ENCODE measurements at regions not wholly inside any gene's neighbourhood (a gene's known extent, or its start where the extent isn't known, plus 50 kb on each side); places are given as distances from the start of the nearest gene placed in this dataset.

DNA sequence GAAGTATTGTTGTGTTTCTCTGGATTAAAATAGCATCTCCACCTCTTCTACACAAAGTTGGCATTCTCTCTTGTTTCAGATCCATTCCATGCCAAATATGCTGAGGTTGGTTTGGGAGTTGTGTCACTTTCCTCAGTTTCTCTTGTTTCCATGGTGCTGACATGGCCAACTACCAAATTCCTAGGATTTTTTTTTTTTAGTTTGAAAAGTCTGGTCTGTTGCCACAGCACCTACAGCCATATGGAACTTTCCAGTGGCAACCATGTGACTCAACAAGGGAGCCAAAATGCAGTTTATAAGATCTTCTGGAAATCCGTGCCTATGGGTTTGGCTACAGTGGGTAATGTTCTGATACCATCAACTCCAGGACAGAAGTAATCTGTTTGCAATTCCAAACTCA, 96.0 kb upstream of the CLSTN2 start:
- no peak overlapping the region for H3K27ac ChIP-seq (ENCODE audit: extremely low read depth, low read depth, low read length)
- POLR2A ChIA-PET: no interaction called here
- H3K4me1 ChIP-seq (ENCODE audit: control insufficient read depth, insufficient read depth, low read length): no peaks in the 10 kb centered on the region
- TF ChIP-seq HOXA7 (CRISPR knock-in tag; IDR thresholded peaks at IDR 0.05; ENCODE audit: borderline replicate concordance): no peak
- no peak for TF ChIP-seq ZFP37 (tag by site-specific recombination; IDR thresholded peaks at IDR 0.05)
- no peak for TF ChIP-seq ZNF114 (tag by site-specific recombination; IDR thresholded peaks at IDR 0.05)
- no peak for TF ChIP-seq ZNF530 (tag by site-specific recombination; IDR thresholded peaks at IDR 0.05; ENCODE audit: low read depth)
- no peak for TF ChIP-seq ZBTB26 (tag by site-specific recombination; optimal IDR thresholded peaks at IDR 0.05)
- TF ChIP-seq ZNF169 (tag by site-specific recombination; IDR thresholded peaks at IDR 0.05): no peak
- TF ChIP-seq, protein P1, sequence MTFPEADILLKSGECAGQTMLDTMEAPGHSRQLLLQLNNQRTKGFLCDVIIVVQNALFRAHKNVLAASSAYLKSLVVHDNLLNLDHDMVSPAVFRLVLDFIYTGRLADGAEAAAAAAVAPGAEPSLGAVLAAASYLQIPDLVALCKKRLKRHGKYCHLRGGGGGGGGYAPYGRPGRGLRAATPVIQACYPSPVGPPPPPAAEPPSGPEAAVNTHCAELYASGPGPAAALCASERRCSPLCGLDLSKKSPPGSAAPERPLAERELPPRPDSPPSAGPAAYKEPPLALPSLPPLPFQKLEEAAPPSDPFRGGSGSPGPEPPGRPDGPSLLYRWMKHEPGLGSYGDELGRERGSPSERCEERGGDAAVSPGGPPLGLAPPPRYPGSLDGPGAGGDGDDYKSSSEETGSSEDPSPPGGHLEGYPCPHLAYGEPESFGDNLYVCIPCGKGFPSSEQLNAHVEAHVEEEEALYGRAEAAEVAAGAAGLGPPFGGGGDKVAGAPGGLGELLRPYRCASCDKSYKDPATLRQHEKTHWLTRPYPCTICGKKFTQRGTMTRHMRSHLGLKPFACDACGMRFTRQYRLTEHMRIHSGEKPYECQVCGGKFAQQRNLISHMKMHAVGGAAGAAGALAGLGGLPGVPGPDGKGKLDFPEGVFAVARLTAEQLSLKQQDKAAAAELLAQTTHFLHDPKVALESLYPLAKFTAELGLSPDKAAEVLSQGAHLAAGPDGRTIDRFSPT (tag by site-specific recombination; IDR thresholded peaks at IDR 0.05): no peak
- no peak for TF ChIP-seq ZNF792 (tag by site-specific recombination; IDR thresholded peaks at IDR 0.05)
- TF ChIP-seq, protein P2, sequence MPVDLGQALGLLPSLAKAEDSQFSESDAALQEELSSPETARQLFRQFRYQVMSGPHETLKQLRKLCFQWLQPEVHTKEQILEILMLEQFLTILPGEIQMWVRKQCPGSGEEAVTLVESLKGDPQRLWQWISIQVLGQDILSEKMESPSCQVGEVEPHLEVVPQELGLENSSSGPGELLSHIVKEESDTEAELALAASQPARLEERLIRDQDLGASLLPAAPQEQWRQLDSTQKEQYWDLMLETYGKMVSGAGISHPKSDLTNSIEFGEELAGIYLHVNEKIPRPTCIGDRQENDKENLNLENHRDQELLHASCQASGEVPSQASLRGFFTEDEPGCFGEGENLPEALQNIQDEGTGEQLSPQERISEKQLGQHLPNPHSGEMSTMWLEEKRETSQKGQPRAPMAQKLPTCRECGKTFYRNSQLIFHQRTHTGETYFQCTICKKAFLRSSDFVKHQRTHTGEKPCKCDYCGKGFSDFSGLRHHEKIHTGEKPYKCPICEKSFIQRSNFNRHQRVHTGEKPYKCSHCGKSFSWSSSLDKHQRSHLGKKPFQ (tag by site-specific recombination; IDR thresholded peaks at IDR 0.05): no peak
- TF ChIP-seq ZNF600 (tag by site-specific recombination; IDR thresholded peaks at IDR 0.05): no peak
- TF ChIP-seq, protein P3, sequence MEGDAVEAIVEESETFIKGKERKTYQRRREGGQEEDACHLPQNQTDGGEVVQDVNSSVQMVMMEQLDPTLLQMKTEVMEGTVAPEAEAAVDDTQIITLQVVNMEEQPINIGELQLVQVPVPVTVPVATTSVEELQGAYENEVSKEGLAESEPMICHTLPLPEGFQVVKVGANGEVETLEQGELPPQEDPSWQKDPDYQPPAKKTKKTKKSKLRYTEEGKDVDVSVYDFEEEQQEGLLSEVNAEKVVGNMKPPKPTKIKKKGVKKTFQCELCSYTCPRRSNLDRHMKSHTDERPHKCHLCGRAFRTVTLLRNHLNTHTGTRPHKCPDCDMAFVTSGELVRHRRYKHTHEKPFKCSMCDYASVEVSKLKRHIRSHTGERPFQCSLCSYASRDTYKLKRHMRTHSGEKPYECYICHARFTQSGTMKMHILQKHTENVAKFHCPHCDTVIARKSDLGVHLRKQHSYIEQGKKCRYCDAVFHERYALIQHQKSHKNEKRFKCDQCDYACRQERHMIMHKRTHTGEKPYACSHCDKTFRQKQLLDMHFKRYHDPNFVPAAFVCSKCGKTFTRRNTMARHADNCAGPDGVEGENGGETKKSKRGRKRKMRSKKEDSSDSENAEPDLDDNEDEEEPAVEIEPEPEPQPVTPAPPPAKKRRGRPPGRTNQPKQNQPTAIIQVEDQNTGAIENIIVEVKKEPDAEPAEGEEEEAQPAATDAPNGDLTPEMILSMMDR (tag by site-specific recombination; IDR thresholded peaks at IDR 0.05): no peak
- no peak for TF ChIP-seq ZIC2 (tag by site-specific recombination; IDR thresholded peaks at IDR 0.05)
- TF ChIP-seq ZNF350 (tag by site-specific recombination; IDR thresholded peaks at IDR 0.05): no peak
- no peak overlapping the region for H3K4me3 ChIP-seq (ENCODE audit: low read depth, low read length)
- CTCF ChIA-PET: no interaction called here
- H3K36me3 ChIP-seq (ENCODE audit: control insufficient read depth in 2 of 2, insufficient read depth in 1 of 2, low read length in 2 of 2): no peaks in the 10 kb centered on the region
- H3K9me3 ChIP-seq (ENCODE audit: control insufficient read depth, insufficient read depth, low read depth, low read length): no peaks in the 10 kb centered on the region

DNA sequence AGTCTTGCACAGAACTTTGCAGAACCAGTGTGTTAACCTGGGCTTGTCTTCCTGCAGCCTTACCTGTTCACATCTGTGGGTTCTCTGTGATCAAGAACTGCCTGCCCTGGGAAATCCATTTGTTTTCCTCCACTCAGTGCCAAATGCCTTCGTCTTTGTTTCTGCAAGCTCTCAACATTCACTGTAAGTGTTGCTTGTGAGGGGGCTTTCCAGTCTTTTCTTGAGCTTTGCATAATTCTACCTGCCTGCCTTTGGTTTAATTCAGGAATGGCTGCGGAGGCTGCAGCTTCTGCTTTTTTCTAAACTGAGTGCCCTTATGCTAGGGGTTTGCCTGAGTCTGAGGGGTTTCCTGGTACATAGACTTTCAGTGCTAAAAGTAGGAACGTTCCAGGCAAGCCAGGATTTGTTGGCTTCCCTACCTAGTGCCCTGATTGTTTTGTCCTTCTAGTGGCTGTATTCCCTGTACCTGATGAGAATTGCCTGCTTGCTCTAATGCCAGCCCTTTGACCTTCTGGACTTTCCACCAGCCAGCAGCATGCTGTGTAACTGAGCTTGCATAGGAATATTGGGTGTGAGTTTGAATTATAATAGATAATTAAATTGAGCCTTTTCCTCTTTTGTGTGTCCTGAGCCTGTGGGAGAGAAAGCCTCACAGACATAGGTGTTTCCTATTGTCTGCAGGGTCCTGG, 96.6 kb upstream of the CLSTN2 start:
- POLR2A ChIA-PET: no interaction called here
- Histone ChIP-seq H3K4me3 (ENCODE audit: low read depth, low read length) (no peak overlapping the region), H3K27ac (ENCODE audit: extremely low read depth, low read depth, low read length) (no peak overlapping the region), H3K9me3 (ENCODE audit: control insufficient read depth, insufficient read depth, low read depth, low read length) (no peaks in the 10 kb centered on the region), H3K4me1 (ENCODE audit: control insufficient read depth, insufficient read depth, low read length) (no peaks in the 10 kb centered on the region), H3K36me3 (ENCODE audit: control insufficient read depth in 2 of 2, insufficient read depth in 1 of 2, low read length in 2 of 2) (no peaks in the 10 kb centered on the region)
- CTCF ChIA-PET: no interaction called here
- TF ChIP-seq ZNF580 (tag by site-specific recombination; IDR thresholded peaks at IDR 0.05): no peak
- no peak for TF ChIP-seq SCRT1 (tag by site-specific recombination; IDR thresholded peaks at IDR 0.05; ENCODE audit: borderline replicate concordance)
- TF ChIP-seq KLF16 (tag by site-specific recombination; IDR thresholded peaks at IDR 0.05): no peak
- TF ChIP-seq, protein P4, sequence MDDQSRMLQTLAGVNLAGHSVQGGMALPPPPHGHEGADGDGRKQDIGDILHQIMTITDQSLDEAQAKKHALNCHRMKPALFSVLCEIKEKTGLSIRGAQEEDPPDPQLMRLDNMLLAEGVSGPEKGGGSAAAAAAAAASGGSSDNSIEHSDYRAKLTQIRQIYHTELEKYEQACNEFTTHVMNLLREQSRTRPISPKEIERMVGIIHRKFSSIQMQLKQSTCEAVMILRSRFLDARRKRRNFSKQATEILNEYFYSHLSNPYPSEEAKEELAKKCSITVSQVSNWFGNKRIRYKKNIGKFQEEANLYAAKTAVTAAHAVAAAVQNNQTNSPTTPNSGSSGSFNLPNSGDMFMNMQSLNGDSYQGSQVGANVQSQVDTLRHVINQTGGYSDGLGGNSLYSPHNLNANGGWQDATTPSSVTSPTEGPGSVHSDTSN (CRISPR knock-in tag; IDR thresholded peaks at IDR 0.05): no peak
- TF ChIP-seq, protein P5, sequence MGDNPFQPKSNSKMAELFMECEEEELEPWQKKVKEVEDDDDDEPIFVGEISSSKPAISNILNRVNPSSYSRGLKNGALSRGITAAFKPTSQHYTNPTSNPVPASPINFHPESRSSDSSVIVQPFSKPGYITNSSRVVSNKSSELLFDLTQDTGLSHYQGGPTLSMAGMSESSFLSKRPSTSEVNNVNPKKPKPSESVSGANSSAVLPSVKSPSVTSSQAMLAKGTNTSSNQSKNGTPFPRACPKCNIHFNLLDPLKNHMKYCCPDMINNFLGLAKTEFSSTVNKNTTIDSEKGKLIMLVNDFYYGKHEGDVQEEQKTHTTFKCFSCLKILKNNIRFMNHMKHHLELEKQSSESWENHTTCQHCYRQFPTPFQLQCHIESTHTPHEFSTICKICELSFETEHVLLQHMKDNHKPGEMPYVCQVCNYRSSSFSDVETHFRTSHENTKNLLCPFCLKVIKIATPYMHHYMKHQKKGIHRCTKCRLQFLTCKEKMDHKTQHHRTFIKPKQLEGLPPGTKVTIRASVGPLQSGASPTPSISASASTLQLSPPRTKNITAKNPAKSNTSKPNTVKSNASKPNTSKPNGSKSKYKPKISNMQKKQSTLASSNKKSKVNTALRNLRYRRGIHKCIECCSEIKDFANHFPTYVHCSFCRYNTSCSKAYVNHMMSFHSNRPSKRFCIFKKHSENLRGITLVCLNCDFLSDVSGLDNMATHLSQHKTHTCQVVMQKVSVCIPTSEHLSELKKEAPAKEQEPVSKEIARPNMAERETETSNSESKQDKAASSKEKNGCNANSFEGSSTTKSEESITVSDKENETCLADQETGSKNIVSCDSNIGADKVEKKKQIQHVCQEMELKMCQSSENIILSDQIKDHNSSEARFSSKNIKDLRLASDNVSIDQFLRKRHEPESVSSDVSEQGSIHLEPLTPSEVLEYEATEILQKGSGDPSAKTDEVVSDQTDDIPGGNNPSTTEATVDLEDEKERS (tag by site-specific recombination; IDR thresholded peaks at IDR 0.05): no peak
- no peak for TF ChIP-seq GLIS1 (tag by site-specific recombination; IDR thresholded peaks at IDR 0.05)
- no peak for TF ChIP-seq ZNF658 (tag by site-specific recombination; IDR thresholded peaks at IDR 0.05)
- TF ChIP-seq ZIC2 (tag by site-specific recombination; IDR thresholded peaks at IDR 0.05): no peak
- TF ChIP-seq ZNF140 (tag by site-specific recombination; IDR thresholded peaks at IDR 0.05): no peak
- TF ChIP-seq, protein P2 (tag by site-specific recombination; IDR thresholded peaks at IDR 0.05): no peak
- TF ChIP-seq ZNF791 (tag by site-specific recombination; IDR thresholded peaks at IDR 0.05): no peak

Measured in HEK293 (cell line).